ENCODE measurements at regions not wholly inside any gene's neighbourhood (a gene's known extent, or its start where the extent isn't known, plus 50 kb on each side); places are given as distances from the start of the nearest gene placed in this dataset.

DNA sequence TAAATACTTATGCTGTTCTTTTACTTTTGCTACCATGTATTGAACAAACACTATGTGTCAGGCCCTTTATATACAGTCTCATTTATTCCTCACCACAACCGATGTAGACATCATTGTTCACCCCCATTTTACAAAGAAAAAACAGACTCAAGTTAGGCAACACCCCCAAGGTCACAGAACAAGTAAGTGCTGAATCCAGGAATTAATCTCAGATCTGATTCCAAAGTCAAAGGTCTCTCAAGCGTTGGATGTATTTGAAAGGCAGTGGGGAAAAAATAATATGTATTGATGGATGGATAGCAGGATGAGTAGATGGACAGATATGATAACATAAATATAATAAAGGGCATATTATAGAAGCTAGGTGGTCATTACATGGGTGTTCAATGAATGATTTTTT is 85.1 kb upstream of the VLDLR start:
- TF ChIP-seq CREB1 (CRISPR knock-in tag; IDR thresholded peaks at IDR 0.05; ENCODE audit: low read depth) (no peak), POLR2AphosphoS5 (IDR thresholded peaks at IDR 0.05; ENCODE audit: low read depth) (no peak)
- TF ChIP-seq, protein P1, sequence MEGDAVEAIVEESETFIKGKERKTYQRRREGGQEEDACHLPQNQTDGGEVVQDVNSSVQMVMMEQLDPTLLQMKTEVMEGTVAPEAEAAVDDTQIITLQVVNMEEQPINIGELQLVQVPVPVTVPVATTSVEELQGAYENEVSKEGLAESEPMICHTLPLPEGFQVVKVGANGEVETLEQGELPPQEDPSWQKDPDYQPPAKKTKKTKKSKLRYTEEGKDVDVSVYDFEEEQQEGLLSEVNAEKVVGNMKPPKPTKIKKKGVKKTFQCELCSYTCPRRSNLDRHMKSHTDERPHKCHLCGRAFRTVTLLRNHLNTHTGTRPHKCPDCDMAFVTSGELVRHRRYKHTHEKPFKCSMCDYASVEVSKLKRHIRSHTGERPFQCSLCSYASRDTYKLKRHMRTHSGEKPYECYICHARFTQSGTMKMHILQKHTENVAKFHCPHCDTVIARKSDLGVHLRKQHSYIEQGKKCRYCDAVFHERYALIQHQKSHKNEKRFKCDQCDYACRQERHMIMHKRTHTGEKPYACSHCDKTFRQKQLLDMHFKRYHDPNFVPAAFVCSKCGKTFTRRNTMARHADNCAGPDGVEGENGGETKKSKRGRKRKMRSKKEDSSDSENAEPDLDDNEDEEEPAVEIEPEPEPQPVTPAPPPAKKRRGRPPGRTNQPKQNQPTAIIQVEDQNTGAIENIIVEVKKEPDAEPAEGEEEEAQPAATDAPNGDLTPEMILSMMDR (conservative IDR thresholded peaks at IDR 0.05; ENCODE audit: low read depth in 2 of 2), result no peak
